ENCODE measurements at regions not wholly inside any gene's neighbourhood (a gene's known extent, or its start where the extent isn't known, plus 50 kb on each side); places are given as distances from the start of the nearest gene placed in this dataset.

- TF ChIP-seq POLR2A (IDR thresholded peaks at IDR 0.05) (no peak), CTCF (IDR thresholded peaks at IDR 0.05) (no peak)
These were observed 281.7 kb downstream of the MTERF1 start for GRCh38 chr7:91598791-91599190.

Data from adrenal gland (tissue), 5 donors.